ENCODE measurements at regions not wholly inside any gene's neighbourhood (a gene's known extent, or its start where the extent isn't known, plus 50 kb on each side); places are given as distances from the start of the nearest gene placed in this dataset.
"Not testable (repeated sequence)": the region's sequence is repeated elsewhere in the genome, so short reads cannot be mapped to it uniquely, and the experiment has no call there.

DNA sequence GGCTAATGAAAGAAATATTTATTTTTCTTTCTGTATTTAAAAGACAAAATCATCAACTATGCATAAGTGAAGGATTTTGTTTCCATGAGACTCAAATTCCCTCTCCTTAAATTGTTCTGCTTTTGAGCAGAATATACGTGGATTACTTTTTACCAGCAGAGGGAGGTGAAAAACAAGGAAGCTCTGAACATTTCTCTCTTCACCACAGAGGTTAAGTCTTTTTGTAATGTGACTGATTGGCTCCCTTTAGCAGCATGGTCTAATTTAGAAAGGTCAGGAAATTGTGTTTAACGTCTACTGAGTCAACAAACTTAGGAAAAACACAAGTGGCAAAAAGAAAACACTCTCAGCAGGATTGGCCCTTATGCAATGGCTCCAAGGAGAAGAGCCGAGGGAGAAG lies 55.1 kb upstream of the F9 start:
- DNase-seq (ENCODE audit: low spot score) = no peak
- no peak for FAIRE-seq

DNA sequence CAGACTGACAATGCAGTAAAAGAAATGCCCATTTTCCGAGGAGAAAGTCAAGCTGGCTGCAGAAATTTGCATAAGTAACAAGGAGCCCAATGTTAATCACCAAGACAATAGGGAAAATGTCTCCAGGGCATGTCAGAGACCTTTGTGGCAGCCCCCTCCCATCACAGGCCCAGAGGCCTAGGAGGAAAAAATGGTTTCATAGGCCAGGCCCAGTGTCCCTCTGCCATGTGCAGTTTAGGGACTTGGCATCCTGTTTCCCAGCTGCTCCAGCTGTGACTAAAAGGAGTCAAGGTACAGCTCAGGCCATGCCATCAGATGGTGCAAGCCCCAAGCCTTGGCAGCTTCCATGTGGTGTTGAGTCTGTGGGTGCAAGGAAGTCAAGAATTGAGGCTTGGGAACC lies 68.6 kb upstream of the F9 start:
- FAIRE-seq; DNase-seq (ENCODE audit: low spot score): not testable (repeated sequence)

DNA sequence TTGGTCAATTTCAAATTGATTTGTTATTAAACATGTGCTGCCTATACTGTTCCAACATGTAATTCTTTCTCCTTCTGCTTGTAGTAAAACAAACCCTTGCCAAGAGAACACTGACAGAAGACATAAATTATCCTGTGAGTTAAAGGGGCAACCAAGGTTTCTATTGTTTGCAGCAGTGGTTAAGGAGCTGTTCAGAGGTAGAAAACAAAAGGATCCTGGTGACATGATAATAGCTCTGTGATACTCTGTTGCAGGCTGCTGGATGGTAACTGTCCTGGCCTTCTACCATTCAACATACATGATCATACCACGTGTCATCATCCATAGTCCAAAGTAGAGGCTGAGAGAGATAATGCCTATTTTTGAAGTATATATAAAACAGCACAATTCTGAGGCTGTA lies 75.8 kb upstream of the F9 start:
- no peak for FAIRE-seq
- DNase-seq (ENCODE audit: low spot score) = no peak

DNA sequence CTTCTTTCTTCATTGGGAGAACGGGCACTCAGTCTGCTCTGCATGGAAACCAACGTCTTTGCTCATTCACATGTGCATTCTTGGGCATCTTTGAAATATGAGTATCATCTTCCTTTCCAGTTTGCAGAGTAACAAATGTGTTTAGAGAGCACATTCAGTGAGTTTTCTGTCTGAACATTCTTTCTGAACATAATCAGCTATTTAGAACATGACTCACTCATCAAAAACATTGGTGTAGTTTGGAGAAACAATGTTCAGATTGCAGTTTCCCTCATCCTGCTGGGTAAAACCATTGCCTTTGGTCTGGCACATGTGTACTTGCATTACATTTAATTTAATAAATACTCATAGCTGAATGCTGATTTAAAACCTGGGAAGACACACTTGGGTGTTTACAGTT lies 81.5 kb upstream of the F9 start:
- no peak for FAIRE-seq
- DNase-seq (ENCODE audit: low spot score) = no peak

DNA sequence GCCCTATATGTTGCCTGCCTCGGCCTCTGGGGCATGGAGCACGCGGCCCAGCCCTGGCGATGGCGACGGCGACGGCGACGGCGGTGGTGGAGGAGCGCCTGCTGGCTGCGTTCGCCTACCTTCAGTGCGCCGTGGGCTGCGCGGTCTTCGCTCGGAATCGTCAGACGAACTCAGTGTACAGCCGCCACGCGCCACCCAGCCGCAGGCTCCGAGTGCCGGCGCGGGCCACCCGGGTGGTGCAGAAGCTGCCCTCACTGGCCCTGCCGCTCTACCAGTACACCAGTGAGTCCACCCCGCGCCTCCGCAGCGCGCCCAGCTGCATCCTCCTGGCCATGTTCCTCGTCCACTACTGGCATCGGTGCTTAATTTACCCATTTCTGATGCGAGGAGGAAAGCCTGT lies 83.7 kb upstream of the F9 start:
- no peak for FAIRE-seq
- DNase-seq (ENCODE audit: low spot score) = no peak

DNA sequence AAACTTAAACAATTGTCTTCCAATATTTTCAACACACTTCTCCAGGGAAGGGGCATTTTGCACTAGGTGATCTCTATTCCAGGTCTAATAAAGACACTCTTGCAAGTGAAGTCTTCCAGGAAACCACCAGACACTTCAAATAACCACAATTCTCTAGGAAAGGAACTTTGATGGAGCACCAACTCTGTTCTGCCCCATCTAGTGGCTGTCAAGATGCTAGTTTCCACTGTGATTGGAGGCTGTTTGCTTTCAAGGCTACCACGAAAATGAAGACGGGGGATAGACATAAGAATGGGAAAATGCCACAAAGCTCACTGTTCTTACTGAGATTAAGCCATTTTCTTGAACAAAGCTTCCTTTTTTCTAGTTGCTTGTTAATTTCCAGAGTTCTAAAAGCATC lies 100.6 kb upstream of the F9 start:
- FAIRE-seq = no peak
- DNase-seq (ENCODE audit: low spot score) = no peak

DNA sequence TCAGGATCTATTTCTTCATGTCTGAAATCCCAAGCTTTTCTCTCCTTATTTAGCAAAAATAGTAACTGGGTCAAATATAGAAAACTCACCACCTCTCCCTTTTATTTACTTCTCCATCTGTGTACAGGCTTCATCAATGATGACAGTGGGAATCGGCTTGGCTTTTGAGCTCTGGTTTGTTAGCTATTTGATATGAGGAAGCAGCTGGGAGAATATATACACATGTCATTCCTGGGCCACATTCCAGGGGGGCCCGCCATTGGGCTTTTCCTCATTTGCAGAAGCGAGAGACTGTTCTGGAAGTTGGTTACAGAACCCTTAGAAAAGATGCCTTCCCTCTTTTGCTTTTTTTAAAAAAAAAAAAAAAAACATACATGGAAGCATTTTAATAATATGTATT lies 107.4 kb upstream of the F9 start:
- FAIRE-seq = no peak

DNA sequence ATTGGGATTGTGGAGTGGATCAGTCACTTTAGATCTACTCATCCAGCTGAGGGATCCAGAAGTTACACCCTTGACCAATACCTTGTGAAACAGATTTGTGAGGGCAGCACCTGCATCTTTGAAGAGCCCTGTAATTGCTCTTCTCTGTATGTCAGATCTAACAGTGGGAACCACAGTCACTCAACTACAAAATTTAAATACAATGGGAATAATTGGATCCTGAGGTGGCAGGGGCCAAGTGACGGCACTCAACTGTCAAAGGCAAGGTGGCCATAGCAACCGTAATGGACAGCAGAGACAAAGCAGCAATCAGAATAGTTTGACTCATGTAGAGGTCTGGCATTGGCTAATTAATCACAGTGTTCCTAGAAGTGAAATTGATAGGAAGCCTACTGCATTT lies 132.3 kb upstream of the F9 start:
- not testable (repeated sequence) for FAIRE-seq

More for the DNA sequence above, 107.4 kb upstream of the F9 start:
- no peak for DNase-seq (ENCODE audit: low spot score)

DNA sequence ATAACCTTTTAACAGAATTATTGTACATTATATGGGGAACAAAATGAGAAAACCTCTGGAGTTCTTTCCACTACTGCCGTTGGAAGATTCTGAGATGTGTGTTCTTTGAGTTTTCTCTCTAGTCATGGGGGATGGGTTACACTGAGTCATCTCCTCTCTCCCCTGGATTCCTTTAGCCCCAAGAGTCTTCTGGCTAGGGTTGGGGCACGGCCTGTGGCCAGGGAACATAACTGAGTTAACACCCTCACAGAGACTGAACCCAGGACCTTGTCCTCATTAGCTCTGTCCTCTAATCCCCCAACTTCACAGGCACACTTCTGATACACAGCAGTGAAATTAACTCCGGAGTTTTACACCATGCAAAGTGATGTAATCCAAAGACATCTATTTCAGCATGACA lies 142.3 kb upstream of the F9 start:
- FAIRE-seq (no peak), DNase-seq (ENCODE audit: low spot score) (no peak)

More for the DNA sequence above, 132.3 kb upstream of the F9 start:
- not testable (repeated sequence) for DNase-seq (ENCODE audit: low spot score)

DNA sequence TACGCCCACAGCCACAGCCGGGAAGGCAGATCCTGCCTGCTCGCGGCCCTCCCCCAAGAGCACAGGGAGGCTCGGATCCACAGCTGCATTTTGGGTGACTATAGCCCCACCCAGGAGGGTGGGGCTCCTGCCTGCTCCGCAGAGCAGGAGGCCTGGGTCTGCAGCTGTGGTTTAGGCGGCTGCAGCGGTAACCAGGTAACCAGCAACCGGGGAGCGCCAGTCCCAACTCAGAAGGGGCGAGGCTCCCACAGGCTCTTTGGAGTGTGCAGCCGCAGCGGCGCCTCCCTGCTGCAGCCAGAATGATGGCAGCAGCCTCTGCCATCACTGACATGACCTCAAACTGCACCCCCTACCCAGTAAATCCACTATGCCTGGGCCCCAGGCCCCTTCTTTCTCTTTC lies 148.0 kb upstream of the F9 start:
- FAIRE-seq (no peak), DNase-seq (ENCODE audit: low spot score) (no peak)

DNA sequence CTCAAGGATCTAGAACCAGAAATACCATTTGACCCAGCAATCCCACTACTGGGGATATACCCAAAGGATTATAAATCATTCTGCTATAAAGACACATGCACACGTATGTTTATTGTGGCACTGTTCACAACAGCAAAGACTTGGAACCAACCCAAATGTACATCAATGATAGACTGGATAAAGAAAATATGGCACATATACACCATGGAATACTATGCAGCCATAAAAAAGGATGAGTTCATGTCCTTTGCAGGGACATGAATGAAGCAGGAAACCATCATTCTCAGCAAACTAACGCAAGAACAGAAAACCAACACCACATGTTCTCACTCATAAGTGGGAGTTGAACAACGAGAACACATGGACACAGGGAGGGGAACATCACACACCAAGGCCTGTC lies 154.0 kb upstream of the F9 start:
- not testable (repeated sequence) for DNase-seq (ENCODE audit: low spot score); FAIRE-seq

DNA sequence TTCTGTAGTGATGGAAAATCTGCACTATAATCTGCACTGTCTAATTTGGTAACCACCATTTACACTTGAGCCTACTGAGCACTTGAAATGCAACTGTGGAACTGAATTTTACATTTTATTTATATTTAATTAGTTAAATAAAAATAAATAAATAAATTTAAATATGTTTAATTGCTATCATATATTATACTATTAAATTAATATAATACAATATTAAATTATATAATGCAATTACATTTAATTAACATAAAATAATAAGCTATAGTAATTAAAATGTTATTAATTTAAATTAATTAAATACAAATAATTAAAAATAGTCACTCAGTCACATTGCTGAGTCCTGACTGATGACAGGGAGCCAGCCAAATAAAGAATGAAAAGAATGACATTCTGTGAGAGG lies 170.2 kb upstream of the F9 start:
- peak; percentile 27 for FAIRE-seq
- DNase-seq (ENCODE audit: low spot score) = no peak

DNA sequence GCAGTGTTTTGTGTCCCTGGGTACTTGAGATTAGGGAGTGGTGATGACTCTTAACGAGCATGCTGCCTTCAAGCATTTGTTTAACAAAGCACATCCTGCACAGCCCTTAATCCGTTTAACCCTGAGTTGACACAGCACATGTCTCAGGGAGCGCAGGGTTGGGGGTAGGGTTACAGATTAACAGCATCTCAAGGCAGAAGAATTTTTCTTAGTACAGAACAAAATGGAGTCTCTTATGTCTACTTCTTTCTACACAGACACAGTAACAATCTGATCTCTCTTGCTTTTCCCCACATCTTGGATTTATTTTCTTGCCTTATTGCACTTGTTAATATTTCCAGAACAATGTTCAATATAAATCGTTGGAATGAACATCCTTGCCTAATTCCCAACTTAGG lies 187.9 kb upstream of the F9 start:
- FAIRE-seq; DNase-seq (ENCODE audit: low spot score): not testable (repeated sequence)

DNA sequence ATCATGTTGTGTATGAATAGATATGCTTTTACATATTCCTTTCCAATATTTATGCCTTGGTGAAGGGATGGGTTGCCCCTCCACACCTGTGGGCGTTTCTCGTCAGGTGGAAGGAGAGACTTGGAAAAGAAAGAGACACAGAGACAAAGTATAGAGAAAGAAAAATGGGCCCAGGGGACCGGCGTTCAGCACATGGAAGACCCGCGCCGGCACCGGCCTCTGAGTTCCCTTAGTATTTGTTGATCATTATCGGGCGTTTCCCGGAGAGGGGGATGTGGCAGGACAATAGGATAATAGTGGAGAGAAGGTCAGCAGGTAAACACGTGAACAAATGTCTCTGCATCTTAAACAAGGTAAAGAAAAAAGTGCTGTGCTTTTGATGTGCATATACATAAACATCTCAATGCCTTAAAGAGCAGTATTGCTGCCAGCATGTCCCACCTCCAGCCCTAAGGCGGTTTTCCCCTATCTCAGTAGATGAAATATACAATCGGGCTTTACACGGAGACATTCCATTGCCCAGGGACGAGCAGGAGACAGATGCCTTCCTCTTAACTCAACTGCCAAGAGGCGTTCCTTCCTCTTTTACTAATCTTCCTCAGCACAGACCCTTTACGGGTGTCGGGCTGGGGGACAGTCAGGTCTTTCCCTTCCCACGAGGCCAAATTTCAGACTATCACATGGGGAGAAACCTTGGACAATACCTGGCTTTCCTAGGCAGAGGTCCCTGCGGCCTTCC lies 188.5 kb upstream of the F9 start:
- FAIRE-seq; DNase-seq (ENCODE audit: low spot score): not testable (repeated sequence)

DNA sequence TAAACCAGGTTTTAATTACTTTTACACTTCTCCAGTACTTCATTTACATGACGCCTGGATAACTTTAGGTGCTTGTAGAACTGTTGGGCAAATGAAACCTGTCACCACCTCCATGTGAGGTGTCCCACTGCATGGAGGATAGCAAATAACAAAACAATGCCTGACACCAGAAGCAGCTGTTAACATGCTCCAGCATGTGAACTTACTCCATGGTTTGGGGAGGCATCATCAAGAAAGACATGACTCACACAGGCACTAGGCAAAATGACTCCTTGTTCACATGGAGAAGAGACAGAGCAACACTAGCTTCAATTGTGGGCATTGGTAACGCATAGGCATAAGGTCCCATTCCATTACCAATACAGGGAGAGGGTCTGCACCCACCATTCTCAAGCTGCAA lies 198.1 kb upstream of the F9 start:
- DNase-seq (ENCODE audit: low spot score) = no peak
- FAIRE-seq = no peak

DNA sequence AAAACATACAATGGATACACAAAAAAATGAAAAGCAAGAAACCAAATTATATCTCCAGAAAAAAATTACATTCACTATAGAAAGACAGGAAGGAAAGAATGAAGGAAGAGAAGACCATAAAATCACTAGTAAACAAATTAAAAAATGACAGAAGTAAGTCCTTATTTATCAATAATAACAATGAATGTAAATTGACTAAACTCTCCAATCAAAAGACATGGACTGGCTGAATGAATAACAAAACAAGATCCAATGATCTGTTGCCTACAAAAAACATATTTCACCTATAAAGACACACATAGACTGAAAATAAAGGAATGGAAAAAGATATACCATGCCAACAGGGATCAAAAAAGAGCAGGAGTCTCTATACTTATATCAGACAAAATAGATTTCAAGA lies 203.2 kb upstream of the F9 start:
- FAIRE-seq = no peak
- DNase-seq (ENCODE audit: low spot score) = no peak

DNA sequence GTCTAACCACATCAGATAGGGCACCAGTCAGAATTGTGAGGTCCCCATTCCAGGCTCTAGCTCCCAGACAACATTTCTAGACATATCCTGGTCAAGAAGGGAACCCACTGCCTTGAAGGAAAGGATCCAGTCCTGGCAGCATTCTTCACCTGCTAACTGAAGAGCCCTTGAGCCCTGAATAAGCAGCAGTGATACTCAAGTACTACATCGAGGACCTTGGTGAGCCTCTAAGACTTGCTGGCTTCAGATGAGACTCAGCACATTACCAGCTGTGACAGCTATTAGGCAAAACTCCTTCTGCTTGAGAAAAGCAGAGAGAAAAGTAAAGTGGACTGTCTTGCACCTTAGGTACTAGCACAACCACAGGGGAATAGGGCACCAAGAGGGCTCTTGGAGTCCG lies 205.8 kb upstream of the F9 start:
- FAIRE-seq = no peak
- DNase-seq (ENCODE audit: low spot score) = no peak

DNA sequence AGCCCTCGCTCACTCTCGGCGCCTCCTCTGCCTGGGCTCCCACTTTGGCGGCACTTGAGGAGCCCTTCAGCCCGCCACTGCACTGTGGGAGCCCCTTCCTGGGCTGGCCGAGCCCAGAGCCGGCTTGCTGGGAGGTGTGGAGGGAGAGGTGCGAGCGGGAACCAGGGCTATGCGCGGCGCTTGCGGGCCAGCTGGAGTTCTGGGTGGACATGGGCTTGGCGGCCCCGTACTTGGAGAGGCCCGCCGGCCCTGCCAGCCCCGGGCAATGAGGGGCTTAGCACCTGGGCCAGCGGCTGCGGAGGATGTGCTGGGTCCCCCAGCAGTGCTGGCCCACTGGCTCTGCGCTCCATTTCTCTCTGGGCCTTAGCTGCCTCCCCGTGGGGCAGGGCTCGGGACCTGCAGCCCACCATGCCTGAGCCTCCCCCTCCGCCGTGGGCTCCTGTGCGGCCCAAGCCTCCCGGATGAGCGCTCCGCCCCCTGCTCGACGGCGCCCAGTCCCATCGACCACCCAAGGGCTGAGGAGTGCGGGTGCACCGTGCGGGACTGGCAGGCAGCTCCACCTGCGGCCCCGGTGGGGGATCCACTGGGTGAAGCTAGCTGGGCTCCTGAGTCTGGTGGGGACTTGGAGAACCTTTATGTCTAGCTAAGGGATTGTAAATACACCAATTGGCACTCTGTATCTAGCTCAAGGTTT lies 209.7 kb upstream of the F9 start:
- not testable (repeated sequence) for DNase-seq (ENCODE audit: low spot score); FAIRE-seq

DNA sequence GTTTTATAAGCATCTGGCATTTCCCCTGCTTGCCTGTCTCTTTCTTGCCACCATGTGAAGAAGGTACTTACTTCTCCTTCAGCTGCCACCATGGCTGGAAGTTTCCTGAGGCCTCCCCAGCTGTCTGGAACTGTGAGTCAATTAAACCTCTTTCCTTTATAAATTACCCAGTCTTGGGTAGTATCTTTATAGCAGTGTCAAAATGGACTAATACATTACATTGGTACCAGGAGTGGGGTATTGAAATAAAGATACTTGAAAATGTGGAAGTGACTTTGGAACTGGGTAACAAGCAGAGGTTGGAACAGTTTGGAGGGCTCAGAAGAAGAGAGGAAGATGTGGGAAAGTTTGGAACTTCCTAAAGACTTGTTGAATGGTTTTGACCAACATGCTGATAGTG lies 223.9 kb upstream of the F9 start:
- FAIRE-seq; DNase-seq (ENCODE audit: low spot score): not testable (repeated sequence)

DNA sequence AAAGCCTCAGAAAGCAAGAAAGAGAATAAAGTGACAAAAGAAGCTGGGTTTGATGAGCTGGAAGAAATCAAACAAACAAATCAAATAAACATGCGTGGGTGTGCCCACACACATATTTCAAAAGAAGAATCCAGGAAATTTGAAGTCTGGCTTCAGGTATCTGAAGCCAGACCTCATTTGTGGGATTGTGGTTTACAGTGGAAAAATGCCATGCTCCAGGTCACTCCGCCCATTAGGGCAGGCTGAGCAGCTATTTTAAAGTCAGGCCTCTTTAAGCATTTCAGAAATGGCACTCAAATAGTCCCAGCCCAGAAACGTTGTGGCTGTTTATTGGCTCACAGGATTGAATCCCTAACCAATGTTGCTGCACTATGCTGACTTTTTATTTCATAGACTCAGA lies 226.1 kb upstream of the F9 start:
- no peak for FAIRE-seq
- no peak for DNase-seq (ENCODE audit: low spot score)

DNA sequence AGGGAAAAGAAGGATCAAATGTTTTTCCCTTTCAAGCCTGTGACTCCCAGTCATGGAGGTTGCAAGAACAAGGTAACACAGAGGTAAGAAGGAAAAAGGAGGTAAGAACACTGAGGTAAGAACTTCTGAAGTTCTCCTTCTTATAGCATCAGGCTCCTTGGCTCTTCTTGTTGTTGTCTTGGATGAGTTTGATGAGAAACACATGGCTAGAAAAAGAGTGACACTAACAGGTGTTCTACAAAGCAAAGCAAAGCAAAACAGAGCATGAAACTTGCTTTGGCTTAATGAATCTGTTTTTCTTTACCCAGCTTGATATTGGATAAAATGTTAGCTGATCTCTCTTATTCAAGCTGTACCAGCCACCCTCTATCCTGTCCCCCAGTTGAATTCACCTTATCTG lies 231.2 kb upstream of the F9 start:
- no peak for FAIRE-seq
- no peak for DNase-seq (ENCODE audit: low spot score)

DNA sequence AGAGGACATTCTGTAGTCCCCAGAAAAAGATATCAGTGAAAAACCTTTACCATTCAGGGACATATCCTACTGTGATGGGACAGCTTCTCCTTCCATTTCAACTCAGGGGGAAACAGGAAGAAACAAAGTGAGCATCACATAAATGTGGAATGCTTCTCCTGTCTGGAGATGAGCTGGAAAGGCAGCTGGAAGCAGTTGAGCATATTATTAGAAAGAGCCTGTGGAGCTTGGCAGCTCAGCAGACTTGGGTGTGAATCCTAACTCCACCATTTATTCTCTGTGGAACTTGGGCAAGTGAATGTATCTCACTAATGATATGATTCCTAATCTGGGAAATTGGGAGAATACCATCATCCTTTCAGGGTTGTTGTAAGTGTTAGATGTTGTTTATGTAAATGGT lies 232.1 kb upstream of the F9 start:
- DNase-seq (ENCODE audit: low spot score) (no peak), FAIRE-seq (no peak)

DNA sequence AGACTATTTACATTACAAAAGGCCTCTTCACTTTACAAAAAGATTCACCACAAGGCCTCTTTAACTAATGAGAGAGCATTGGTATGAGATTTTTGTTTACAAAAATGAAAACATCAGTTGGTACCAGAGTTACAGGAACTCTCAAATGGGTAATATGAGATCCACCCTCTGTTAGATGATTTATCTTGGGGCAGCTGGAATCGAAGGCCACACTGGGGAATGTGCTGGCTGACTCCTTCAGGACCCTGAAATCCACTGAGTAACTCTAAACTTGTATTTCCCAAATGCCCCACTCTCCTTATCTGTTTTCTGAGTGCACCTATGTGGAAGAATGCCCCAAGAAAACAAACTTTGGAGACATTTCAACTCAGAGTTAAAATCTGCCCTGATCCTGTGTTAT lies 232.9 kb upstream of the F9 start:
- no peak for DNase-seq (ENCODE audit: low spot score)

More for the DNA sequence above, 232.9 kb upstream of the F9 start:
- FAIRE-seq = no peak
